GM18517 (cell line): ENCODE measurements at regions not wholly inside any gene's neighbourhood (a gene's known extent, or its start where the extent isn't known, plus 50 kb on each side); places are given as distances from the start of the nearest gene placed in this dataset.

Experiments used
- ATAC-seq: cut with Tn5 transposase; IDR thresholded peaks from one replicate; pipeline ENCODE4 v1.9.1; 2021; ENCODE audit warnings: mild to moderate bottlenecking, moderate library complexity; ENCODE audit not compliant: unreplicated experiment

DNA sequence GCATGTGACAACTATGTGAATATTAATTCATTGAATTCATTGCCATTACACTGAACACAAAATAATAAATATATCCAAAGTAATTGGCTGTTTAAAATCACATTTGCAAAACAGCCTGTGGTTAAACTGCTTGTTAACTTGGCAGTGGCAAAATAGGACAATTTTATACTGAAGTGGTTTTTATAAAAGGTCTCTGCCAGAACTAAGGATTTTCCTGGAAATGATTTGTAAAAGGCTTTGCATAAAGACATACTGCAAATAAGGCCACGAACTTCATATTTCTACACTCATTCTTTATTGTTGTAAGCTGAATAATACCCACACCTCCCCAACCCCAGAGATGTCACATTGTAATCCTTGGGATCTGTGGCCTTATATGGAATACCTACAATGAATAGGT, 370.3 kb upstream of the RGMB start:
- no peak for ATAC-seq

GRCh38 chr5:98414938-98415337, 358.5 kb upstream of the RGMB start:
- ATAC-seq, result no peak

GRCh38 chr5:98415663-98416062, 357.8 kb upstream of the RGMB start:
- no peak for ATAC-seq

GRCh38 chr5:98416541-98416940, 356.9 kb upstream of the RGMB start:
- ATAC-seq, result no peak

DNA sequence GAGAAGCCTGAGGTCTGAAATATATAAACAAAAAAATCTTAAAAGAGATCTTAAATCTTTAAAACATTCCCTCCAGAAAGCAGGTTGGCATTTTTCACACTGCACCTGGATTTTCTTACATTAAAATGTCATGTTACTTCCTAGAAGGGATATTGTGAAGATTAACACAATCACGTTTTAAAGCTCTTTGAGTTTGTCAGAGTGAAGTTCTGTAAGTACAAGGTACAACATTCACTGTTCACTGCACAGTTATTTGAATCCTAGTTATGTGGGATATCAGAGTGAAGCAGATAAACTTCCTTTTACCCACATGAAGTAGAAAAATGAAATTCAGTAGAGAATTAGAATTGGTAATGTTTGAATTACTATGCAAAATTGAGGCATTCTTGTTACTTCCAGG, 353.6 kb upstream of the RGMB start:
- ATAC-seq, result no peak

- no peak for ATAC-seq
Observed at GRCh38 chr5:98424681-98425450, 348.6 kb upstream of the RGMB start.

GRCh38 chr5:98425640-98426039, 347.8 kb upstream of the RGMB start:
- no peak for ATAC-seq

GRCh38 chr5:98428806-98429205, 344.7 kb upstream of the RGMB start:
- ATAC-seq, result peak; percentile 57

GRCh38 chr5:98432378-98432777, 341.1 kb upstream of the RGMB start:
- ATAC-seq, result no peak

- no peak for ATAC-seq
Observed at GRCh38 chr5:98433022-98433421, 340.4 kb upstream of the RGMB start.

DNA sequence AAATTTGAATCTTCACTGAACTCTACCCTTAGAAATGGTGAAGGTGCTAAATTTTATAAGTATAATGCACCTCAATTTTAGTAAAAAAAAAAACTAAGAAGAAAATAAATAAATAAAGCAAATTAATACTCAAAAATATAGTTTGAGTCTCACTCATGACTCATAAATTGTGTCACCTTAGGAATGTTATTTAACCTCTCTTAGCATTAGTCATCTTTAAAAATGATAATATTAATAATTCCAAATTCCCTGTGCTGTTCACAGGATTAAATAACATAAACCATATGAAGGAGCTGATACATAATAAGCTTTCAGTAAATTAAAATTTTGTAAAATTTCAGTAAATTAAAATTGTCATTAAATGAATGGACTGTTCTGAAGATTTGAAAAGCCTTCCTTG, 339.8 kb upstream of the RGMB start:
- no peak for ATAC-seq

GRCh38 chr5:98436667-98437066, 336.8 kb upstream of the RGMB start:
- no peak for ATAC-seq

- no peak for ATAC-seq
Observed at GRCh38 chr5:98442448-98442847, 331.0 kb upstream of the RGMB start.

DNA sequence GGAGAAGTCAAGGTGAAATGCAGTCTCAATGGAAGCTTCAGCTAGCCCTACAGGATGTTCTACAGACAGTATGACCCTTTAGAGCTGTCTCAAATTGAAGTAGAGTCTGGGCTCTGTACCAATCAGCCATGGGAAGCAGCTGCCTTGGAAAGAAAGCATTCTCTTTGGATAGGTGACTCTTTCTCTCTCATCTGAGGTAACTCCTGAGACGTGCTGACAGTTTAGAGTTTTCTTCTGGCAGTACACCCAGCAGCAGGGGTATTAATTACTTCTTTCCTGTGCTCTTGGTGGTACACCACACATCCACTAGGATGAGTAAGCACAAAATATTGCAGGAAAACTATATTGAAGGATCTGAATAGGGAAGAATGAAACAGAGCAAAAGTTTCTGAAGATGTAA, 329.6 kb upstream of the RGMB start:
- no peak for ATAC-seq

DNA sequence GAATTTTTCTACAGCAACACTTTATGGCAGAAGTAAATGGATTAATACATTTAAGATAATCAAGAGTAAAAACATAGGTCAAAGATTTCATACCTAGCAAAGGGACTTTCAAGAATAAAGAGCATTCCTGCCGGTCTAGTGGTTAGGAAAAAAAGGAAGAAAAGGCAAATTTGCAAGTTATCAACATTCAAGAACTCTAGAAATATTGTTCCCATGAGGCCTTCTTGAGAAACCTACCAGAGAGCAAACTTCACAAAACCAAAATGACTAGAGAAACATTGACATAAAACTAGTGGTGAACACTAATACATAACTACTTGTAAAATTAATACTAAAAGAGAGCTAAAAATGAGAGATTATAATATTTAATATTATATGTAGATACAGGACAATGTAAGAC, 320.2 kb upstream of the RGMB start:
- ATAC-seq, result no peak

DNA sequence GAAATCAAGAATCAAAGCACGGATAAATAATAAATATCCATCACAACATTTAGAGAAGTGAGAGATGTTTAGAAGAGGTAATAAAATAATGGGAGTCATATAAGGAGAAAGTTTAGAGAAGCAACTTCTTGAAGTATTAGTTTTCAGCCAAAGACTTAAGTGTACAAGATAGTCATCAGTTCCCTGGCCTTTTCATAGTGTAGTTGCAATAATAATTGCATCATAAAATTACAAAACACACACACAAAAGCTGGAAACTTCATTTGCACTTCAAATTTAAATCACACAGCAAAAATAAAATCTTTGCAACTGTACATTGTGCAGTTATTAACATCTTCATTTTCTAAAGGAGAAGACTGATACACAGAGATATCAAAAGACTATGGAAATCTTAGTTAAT, 319.1 kb upstream of the RGMB start:
- no peak for ATAC-seq

DNA sequence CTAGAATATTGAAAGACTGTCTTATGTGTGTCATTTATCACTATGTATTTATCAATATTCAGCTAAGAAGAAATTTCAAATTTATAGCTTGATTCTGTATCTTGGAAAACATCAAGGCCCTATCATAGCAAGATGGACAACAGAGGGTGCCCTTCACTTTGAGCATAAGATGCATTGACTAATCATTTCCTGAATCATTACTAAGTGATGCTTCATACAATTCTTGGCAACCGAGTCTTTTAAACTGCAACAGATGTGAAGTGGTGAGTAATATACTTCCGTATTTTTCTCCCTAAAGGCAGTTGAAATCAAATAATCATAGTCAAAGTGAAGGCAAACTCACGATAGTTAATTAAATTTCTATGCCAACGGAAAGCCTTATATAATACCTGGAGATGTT, 318.6 kb upstream of the RGMB start:
- ATAC-seq, result no peak

DNA sequence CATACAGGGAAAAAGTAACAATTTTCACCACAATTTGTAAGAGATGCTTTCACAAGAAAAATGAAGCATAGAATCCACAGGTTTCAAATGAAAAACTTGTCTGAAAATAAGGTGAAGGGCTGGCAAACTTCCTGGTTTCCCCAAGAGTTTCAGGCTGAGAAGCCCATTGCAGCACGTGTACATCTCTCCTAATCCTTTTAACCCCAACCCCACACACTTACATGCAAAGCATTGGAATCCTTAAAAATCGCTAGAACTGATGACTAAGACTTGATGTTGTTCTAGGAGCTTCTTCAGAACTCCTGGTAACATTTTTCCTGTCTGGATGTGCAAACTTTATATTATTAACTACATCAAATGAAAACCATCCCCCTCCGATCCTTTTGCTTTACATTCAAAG, 317.8 kb upstream of the RGMB start:
- ATAC-seq, result no peak

GRCh38 chr5:98458004-98458403, 315.5 kb upstream of the RGMB start:
- ATAC-seq, result no peak

DNA sequence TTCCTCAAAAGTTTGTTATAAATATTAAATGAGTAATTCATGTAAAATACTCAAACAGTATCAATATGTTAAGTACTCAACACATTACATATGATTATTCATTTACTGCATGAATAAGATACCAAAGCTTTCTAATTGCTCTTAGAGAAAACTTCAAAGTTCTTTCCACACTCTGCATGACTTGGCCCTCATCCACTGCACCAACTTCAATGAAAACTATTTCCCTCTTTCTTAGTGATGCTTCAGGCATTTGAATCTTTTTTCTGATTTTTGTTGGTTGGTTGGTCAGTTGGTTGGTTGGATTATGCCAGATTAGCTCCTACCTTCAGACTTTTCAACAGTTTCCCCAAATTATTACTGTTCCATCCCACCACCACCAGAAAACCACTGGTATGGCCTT, 314.7 kb upstream of the RGMB start:
- ATAC-seq, result no peak

- ATAC-seq, result no peak
Observed at GRCh38 chr5:98460536-98460935, 312.9 kb upstream of the RGMB start.

GRCh38 chr5:98461485-98461884, 312.0 kb upstream of the RGMB start:
- ATAC-seq, result no peak

DNA sequence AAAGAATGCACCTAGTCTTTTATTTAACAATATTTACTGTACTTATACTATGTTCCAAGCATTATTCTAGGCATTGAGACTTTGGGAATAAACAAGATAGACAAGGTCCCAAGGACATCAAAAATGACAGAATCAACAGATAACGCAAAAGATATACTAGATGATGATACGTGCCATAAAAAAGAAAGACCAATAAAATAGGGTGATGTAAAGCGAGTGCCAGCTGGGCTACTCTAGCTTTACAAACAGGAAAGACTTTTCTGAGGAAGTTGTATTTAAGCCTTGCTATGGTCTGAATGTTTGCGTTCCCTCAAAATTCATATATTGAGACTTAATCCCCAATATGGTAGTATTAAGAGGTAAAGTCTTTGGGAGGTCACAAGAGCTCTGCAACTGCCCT, 310.2 kb upstream of the RGMB start:
- no peak for ATAC-seq
